ENCODE measurements at regions not wholly inside any gene's neighbourhood (a gene's known extent, or its start where the extent isn't known, plus 50 kb on each side); places are given as distances from the start of the nearest gene placed in this dataset.

GRCh38 chr2:235347691-235348090 lies 146.2 kb upstream of the AGAP1 start:
- Histone ChIP-seq H3K27ac (ENCODE audit: low read depth in 2 of 2, low read length in 2 of 2) (no peak overlapping the region), H3K9me3 (ENCODE audit: control insufficient read depth in 2 of 3, insufficient read depth in 1 of 3, low read length in 3 of 3) (peaks cover 0 to 1% (median 0%) of the 10 kb centered on the region in 3 donors), H3K27me3 (ENCODE audit: control insufficient read depth, insufficient read depth, low read length) (no peaks in the 10 kb centered on the region), H3K36me3 (ENCODE audit: control insufficient read depth in 2 of 3, insufficient read depth in 3 of 3, low read length in 3 of 3) (no peaks in the 10 kb centered on the region), H3K4me3 (ENCODE audit: low read length in 3 of 3) (no peak overlapping the region), H3K4me1 (ENCODE audit: control insufficient read depth in 2 of 3, insufficient read depth in 2 of 3, low read depth in 1 of 3, low read length in 3 of 3) (peaks cover 0 to 7% (median 3%) of the 10 kb centered on the region in 3 donors), H3K9ac (ENCODE audit: low read length in 3 of 3) (no peak overlapping the region)
- intact Hi-C loops (cut with DNase I) = no loop called here
- no peak for DNase-seq
- no peak for FAIRE-seq
- no peak for TF ChIP-seq CTCF (IDR thresholded peaks at IDR 0.05; ENCODE audit: borderline replicate concordance, extremely low read depth, insufficient read depth)

DNA sequence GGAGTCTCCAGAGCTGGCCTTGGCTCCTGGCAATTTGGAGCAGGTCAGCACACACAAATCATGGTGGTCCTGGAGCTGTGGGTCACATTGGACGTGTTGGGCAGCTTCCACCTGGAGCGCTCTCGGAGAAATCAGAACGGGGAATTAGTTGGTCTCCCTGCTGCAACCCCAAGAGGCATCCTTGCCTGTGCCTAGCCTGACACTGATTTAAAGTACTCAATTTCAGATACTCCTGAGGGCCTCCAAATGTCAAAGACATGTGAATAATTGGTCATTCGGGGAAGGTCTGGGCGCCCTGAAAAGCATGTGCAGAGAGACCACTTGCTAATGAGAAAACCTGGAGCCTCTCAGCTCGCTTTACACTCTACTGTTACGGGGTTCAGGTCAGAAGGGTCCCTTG lies 145.5 kb upstream of the AGAP1 start:
- no peak overlapping the region for H3K27ac ChIP-seq (ENCODE audit: low read depth in 2 of 2, low read length in 2 of 2)
- DNase-seq (no peak), FAIRE-seq (no peak)
- no peaks in the 10 kb centered on the region for H3K36me3 ChIP-seq (ENCODE audit: control insufficient read depth in 2 of 3, insufficient read depth in 3 of 3, low read length in 3 of 3)
- H3K4me1 ChIP-seq (ENCODE audit: control insufficient read depth in 2 of 3, insufficient read depth in 2 of 3, low read depth in 1 of 3, low read length in 3 of 3) = peaks cover 0 to 7% (median 3%) of the 10 kb centered on the region in 3 donors
- H3K9me3 ChIP-seq (ENCODE audit: control insufficient read depth in 2 of 3, insufficient read depth in 1 of 3, low read length in 3 of 3) = peaks cover 0 to 1% (median 0%) of the 10 kb centered on the region in 3 donors
- no peak overlapping the region for H3K9ac ChIP-seq (ENCODE audit: low read length in 3 of 3)
- TF ChIP-seq CTCF (IDR thresholded peaks at IDR 0.05; ENCODE audit: borderline replicate concordance, extremely low read depth, insufficient read depth) = no peak
- no peak overlapping the region for H3K4me3 ChIP-seq (ENCODE audit: low read length in 3 of 3)
- no peaks in the 10 kb centered on the region for H3K27me3 ChIP-seq (ENCODE audit: control insufficient read depth, insufficient read depth, low read length)
- intact Hi-C loops (cut with DNase I) = no loop called here

GRCh38 chr2:235350234-235350633 lies 143.6 kb upstream of the AGAP1 start:
- H3K27me3 ChIP-seq (ENCODE audit: control insufficient read depth, insufficient read depth, low read length) = no peaks in the 10 kb centered on the region
- H3K9ac ChIP-seq (ENCODE audit: low read length in 3 of 3) = no peak overlapping the region
- FAIRE-seq (no peak), DNase-seq (no peak)
- intact Hi-C loops (cut with DNase I) = no loop called here
- H3K4me1 ChIP-seq (ENCODE audit: control insufficient read depth in 2 of 3, insufficient read depth in 2 of 3, low read depth in 1 of 3, low read length in 3 of 3) = no peaks in the 10 kb centered on the region
- H3K36me3 ChIP-seq (ENCODE audit: control insufficient read depth in 2 of 3, insufficient read depth in 3 of 3, low read length in 3 of 3) = no peaks in the 10 kb centered on the region
- H3K4me3 ChIP-seq (ENCODE audit: low read length in 3 of 3) = no peak overlapping the region
- no peaks in the 10 kb centered on the region for H3K9me3 ChIP-seq (ENCODE audit: control insufficient read depth in 2 of 3, insufficient read depth in 1 of 3, low read length in 3 of 3)
- TF ChIP-seq CTCF (IDR thresholded peaks at IDR 0.05; ENCODE audit: borderline replicate concordance, extremely low read depth, insufficient read depth) = no peak
- H3K27ac ChIP-seq (ENCODE audit: low read depth in 2 of 2, low read length in 2 of 2) = no peak overlapping the region

DNA sequence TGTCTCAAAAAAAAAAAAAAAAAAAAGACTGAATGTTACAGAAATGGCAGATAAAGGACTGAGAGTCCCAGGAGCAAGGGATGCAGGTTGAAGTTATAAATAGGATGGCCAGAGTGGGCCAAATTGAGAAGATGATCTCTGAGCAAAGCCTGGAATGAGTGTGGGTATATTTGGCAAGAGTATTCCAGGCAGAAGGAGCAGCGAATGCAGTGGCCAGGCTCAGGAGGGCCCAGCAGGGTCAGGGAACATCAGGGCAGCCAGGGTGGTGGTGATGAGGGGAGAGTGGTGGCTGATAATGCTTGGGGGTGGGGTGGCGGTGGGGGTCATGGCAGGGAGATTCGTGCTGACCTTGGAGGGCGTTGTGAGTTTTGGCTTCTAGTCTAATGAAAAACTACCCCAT lies 141.3 kb upstream of the AGAP1 start:
- Histone ChIP-seq H3K9me3 (ENCODE audit: control insufficient read depth in 2 of 3, insufficient read depth in 1 of 3, low read length in 3 of 3) (no peaks in the 10 kb centered on the region), H3K27me3 (ENCODE audit: control insufficient read depth, insufficient read depth, low read length) (no peaks in the 10 kb centered on the region), H3K4me3 (ENCODE audit: low read length in 3 of 3) (no peak overlapping the region), H3K27ac (ENCODE audit: low read depth in 2 of 2, low read length in 2 of 2) (no peak overlapping the region), H3K9ac (ENCODE audit: low read length in 3 of 3) (no peak overlapping the region), H3K36me3 (ENCODE audit: control insufficient read depth in 2 of 3, insufficient read depth in 3 of 3, low read length in 3 of 3) (no peaks in the 10 kb centered on the region), H3K4me1 (ENCODE audit: control insufficient read depth in 2 of 3, insufficient read depth in 2 of 3, low read depth in 1 of 3, low read length in 3 of 3) (no peaks in the 10 kb centered on the region)
- intact Hi-C loops (cut with DNase I) = no loop called here
- DNase-seq (no peak), FAIRE-seq (no peak)
- TF ChIP-seq CTCF (IDR thresholded peaks at IDR 0.05; ENCODE audit: borderline replicate concordance, extremely low read depth, insufficient read depth) = no peak
